Liver (tissue), 7 donors: ENCODE measurements at regions not wholly inside any gene's neighbourhood (a gene's known extent, or its start where the extent isn't known, plus 50 kb on each side); places are given as distances from the start of the nearest gene placed in this dataset.

Source experiments
- DNase-seq: peaks from one replicate; pipeline ENCODE4 v3.0.0-alpha.2; 2017; ENCODE audit warnings: low spot score
- H3K27ac ChIP-seq, 2 donors: one replicate each; pipeline ENCODE4 v1.7.0; 2013; ENCODE audit warnings: inconsistent platforms in 2 of 2, low read length in 2 of 2, control low read depth in 1 of 2, low read depth in 1 of 2, mild to moderate bottlenecking in 1 of 2
- H3K27me3 ChIP-seq, 4 donors: one replicate each; pipeline versions ENCODE4 v1.6.1 to v1.7.0; 2013; ENCODE audit warnings: low read length in 3 of 4, inconsistent platforms in 1 of 4, mild to moderate bottlenecking in 1 of 4, moderate library complexity in 1 of 4; ENCODE audit not compliant: control insufficient read depth in 4 of 4, insufficient read depth in 4 of 4
- H3K36me3 ChIP-seq, 4 donors: one replicate each; pipeline versions ENCODE4 v1.6.1 to v1.7.0; 2013; ENCODE audit warnings: low read length in 3 of 4, mild to moderate bottlenecking in 3 of 4, low read depth in 1 of 4, moderate library complexity in 1 of 4; ENCODE audit not compliant: control insufficient read depth in 4 of 4, insufficient read depth in 3 of 4
- H3K4me1 ChIP-seq, 4 donors: one replicate each; pipeline versions ENCODE4 v1.6.1 to v1.7.0; 2013; ENCODE audit warnings: low read length in 3 of 4, mild to moderate bottlenecking in 3 of 4, moderate library complexity in 1 of 4; ENCODE audit not compliant: control insufficient read depth in 4 of 4, insufficient read depth in 4 of 4
- H3K4me3 ChIP-seq, 3 donors: one replicate each; pipeline versions ENCODE4 v1.6.1 to v1.7.0; 2013; ENCODE audit warnings: low read length in 3 of 3, control low read depth in 1 of 3, low read depth in 1 of 3, mild to moderate bottlenecking in 1 of 3
- H3K9ac ChIP-seq, 2 donors: one replicate each; pipeline ENCODE4 v1.7.0; 2013; ENCODE audit warnings: low read length in 2 of 2, mild to moderate bottlenecking in 2 of 2, moderate library complexity in 2 of 2, control low read depth in 1 of 2, low read depth in 1 of 2
- H3K9me3 ChIP-seq, 4 donors: one replicate each; pipeline versions ENCODE4 v1.6.1 to v1.7.0; 2013; ENCODE audit warnings: low read length in 3 of 4; ENCODE audit not compliant: control insufficient read depth in 4 of 4
- ATF3 ChIP-seq: IDR thresholded peaks from 2 replicates; pipeline ENCODE4 v1.6.1; 2016; ENCODE audit warnings: antibody characterized with exemption
- FOXA1 ChIP-seq: IDR thresholded peaks from 2 replicates; pipeline ENCODE4 v1.6.1; 2016; ENCODE audit warnings: antibody characterized with exemption
- FOXA2 ChIP-seq: IDR thresholded peaks from 2 replicates; pipeline ENCODE4 v1.6.1; 2016; ENCODE audit warnings: antibody characterized with exemption
- HNF4A ChIP-seq, 2 donors: conservative IDR thresholded peaks; 2 replicates each; pipeline ENCODE4 v1.6.1; 2016; ENCODE audit warnings: antibody characterized with exemption in 2 of 2, mild to moderate bottlenecking in 2 of 2
- JUND ChIP-seq, 2 donors: IDR thresholded peaks; 2 replicates each; pipeline ENCODE4 v1.6.1; 2016; ENCODE audit warnings: antibody characterized with exemption in 2 of 2
- MAX ChIP-seq: IDR thresholded peaks from 2 replicates; pipeline ENCODE4 v1.6.1; 2016; ENCODE audit warnings: antibody characterized with exemption
- RAD21 ChIP-seq, 2 donors: IDR thresholded peaks; 2 replicates each; pipeline ENCODE4 v1.6.1; 2016; ENCODE audit warnings: antibody characterized with exemption in 2 of 2, mild to moderate bottlenecking in 2 of 2
- REST ChIP-seq: IDR thresholded peaks from 2 replicates; pipeline ENCODE4 v1.6.1; 2016; ENCODE audit warnings: antibody characterized with exemption, mild to moderate bottlenecking
- RXRA ChIP-seq, 2 donors: IDR thresholded peaks; 2 replicates each; pipeline ENCODE4 v1.6.1; 2017 to 2018; ENCODE audit warnings: antibody characterized with exemption in 2 of 2, mild to moderate bottlenecking in 1 of 2
- SP1 ChIP-seq: IDR thresholded peaks from 2 replicates; pipeline ENCODE4 v1.6.1; 2018; ENCODE audit warnings: antibody characterized with exemption, mild to moderate bottlenecking
- YY1 ChIP-seq: IDR thresholded peaks from 2 replicates; pipeline ENCODE4 v1.6.1; 2016; ENCODE audit warnings: antibody characterized with exemption, mild to moderate bottlenecking
- ZBTB33 ChIP-seq: IDR thresholded peaks from 2 replicates; pipeline ENCODE4 v1.6.1; 2016; ENCODE audit warnings: antibody characterized with exemption
- WGBS: extraction: QIAGEN DNeasy Blood & Tissue Kit; methylation state at CpG from one replicate; pipeline ENCODE4 v1.1.7; 2013; 5-methylcytosine and 5-hydroxymethylcytosine counted together
- donor health status: healthy.
- donor health status: healthy.
- donor health status: healthy.
- donor health status: healthy.

- TF ChIP-seq JUND (IDR thresholded peaks at IDR 0.05) (no peak), RAD21 (IDR thresholded peaks at IDR 0.05) (no peak), HNF4A (conservative IDR thresholded peaks at IDR 0.05) (no peak), ATF3 (no peak), FOXA2 (no peak), RXRA (IDR thresholded peaks at IDR 0.05) (no peak), YY1 (no peak), ZBTB33 (no peak)
- Histone ChIP-seq H3K27ac (no peak overlapping the region), H3K9ac (no peak overlapping the region), H3K36me3 (no peaks in the 10 kb centered on the region), H3K4me3 (no peak overlapping the region), H3K4me1 (no peaks in the 10 kb centered on the region), H3K9me3 (peaks cover 0 to 4% (median 0%) of the 10 kb centered on the region in 4 donors), H3K27me3 (no peaks in the 10 kb centered on the region)
- no peak for DNase-seq
- WGBS, result 39% methylated on average over 2 of the region's 2 CpGs
Measured at GRCh38 chr7:8357536-8357935, 75.9 kb upstream of the NXPH1 start.

- no peaks in the 10 kb centered on the region for H3K4me1 ChIP-seq
- TF ChIP-seq FOXA1 (no peak), ATF3 (no peak), YY1 (no peak), SP1 (no peak), FOXA2 (no peak), REST (no peak), MAX (no peak), JUND (IDR thresholded peaks at IDR 0.05) (no peak), ZBTB33 (no peak)
- H3K4me3 ChIP-seq, result no peak overlapping the region
- peaks cover 0 to 3% (median 0%) of the 10 kb centered on the region in 4 donors for H3K27me3 ChIP-seq
- no peaks in the 10 kb centered on the region for H3K36me3 ChIP-seq
- no peak overlapping the region for H3K27ac ChIP-seq
- no peak for DNase-seq
- WGBS, result 15% methylated on average over 1 of the region's 1 CpG
- H3K9ac ChIP-seq, result no peak overlapping the region
- peaks cover 0 to 4% (median 0%) of the 10 kb centered on the region in 4 donors for H3K9me3 ChIP-seq
Measured at GRCh38 chr7:8360564-8361153, 72.8 kb upstream of the NXPH1 start.
